PC-3 (cell line): ENCODE measurements at regions not wholly inside any gene's neighbourhood (a gene's known extent, or its start where the extent isn't known, plus 50 kb on each side); places are given as distances from the start of the nearest gene placed in this dataset.

ENCODE experiments used
- ATAC-seq: fragments of 200-7000 bp; cut with Tn5 transposase; 2 replicates; pipeline ENCODE4 v1.9.1; 2020; ENCODE audit warnings: mild to moderate bottlenecking, moderate library complexity
- BruUV-seq: library from RNA; stranded (reverse); fragments of 400-500 nt; replicated peaks from 2 replicates; lab custom pipeline; 2021; lab: Mats Ljungman, UMichigan
- CTCF ChIA-PET: fragments of 300-600 bp; sonication (Branson Sonifier 250); formaldehyde crosslinking; loops from one replicate; lab custom pipeline; 2022; ENCODE audit warnings: antibody characterized with exemption; lab: Charles Lee
- POLR2A ChIA-PET: fragments of 300-600 bp; sonication (Branson Sonifier 250); formaldehyde crosslinking; loops from one replicate; lab custom pipeline; 2022; ENCODE audit warnings: antibody characterized with exemption; ENCODE audit not compliant: unreplicated experiment; lab: Charles Lee
- DNase-seq: peaks from one replicate; pipeline ENCODE4 v3.0.0-alpha.2; 2015
- H2AFZ ChIP-seq: fragments of 300-600 bp; sonication (generic); 2 replicates; pipeline ENCODE4 v1.6.0; 2016; ENCODE audit warnings: antibody characterized with exemption, low read length
- H3F3A ChIP-seq: fragments of 300-600 bp; sonication (generic); one replicate; pipeline ENCODE4 v1.6.0; 2017; ENCODE audit warnings: antibody characterized with exemption, low read length, control low read depth, mild to moderate bottlenecking; ENCODE audit not compliant: unreplicated experiment
- H3K27ac ChIP-seq: fragments of 300-600 bp; sonication (generic); 2 replicates; pipeline ENCODE4 v1.5.1; 2016; ENCODE audit warnings: mild to moderate bottlenecking, low read length
- H3K27me3 ChIP-seq: fragments of 300-600 bp; sonication (generic); 2 replicates; pipeline ENCODE4 v1.6.1; 2016; ENCODE audit warnings: low read length, mixed read lengths
- H3K36me3 ChIP-seq: fragments of 300-600 bp; sonication (generic); 2 replicates; pipeline ENCODE4 v1.6.1; 2016; ENCODE audit warnings: low read depth, mixed run types, low read length, mixed read lengths
- H3K4me1 ChIP-seq: fragments of 300-600 bp; sonication (generic); 2 replicates; pipeline ENCODE4 v1.5.1; 2016; ENCODE audit warnings: low read length; ENCODE audit not compliant: insufficient read depth
- H3K4me2 ChIP-seq: fragments of 300-600 bp; sonication (generic); 2 replicates; pipeline ENCODE4 v1.6.0; 2016; ENCODE audit warnings: low read length
- H3K4me3 ChIP-seq: fragments of 300-600 bp; sonication (generic); 2 replicates; pipeline ENCODE4 v1.5.1; 2016; ENCODE audit warnings: mild to moderate bottlenecking, low read length, mixed read lengths
- H3K79me2 ChIP-seq: fragments of 300-600 bp; sonication (generic); 2 replicates; pipeline ENCODE4 v1.6.1; 2017; ENCODE audit warnings: low read length, mixed read lengths
- H3K9ac ChIP-seq: fragments of 300-600 bp; sonication (generic); 2 replicates; pipeline ENCODE4 v1.6.0; 2016; ENCODE audit warnings: mild to moderate bottlenecking, low read length
- H3K9me2 ChIP-seq: fragments of 300-600 bp; sonication (generic); replicated peaks from 2 replicates; pipeline ENCODE4 v1.6.1; 2016; ENCODE audit warnings: mixed run types, low read length, mixed read lengths
- H3K9me3 ChIP-seq: fragments of 300-600 bp; sonication (generic); 2 replicates; pipeline ENCODE4 v1.6.1; 2016; ENCODE audit warnings: low read length, mixed read lengths
- H4K20me1 ChIP-seq: fragments of 300-600 bp; sonication (generic); 2 replicates; pipeline ENCODE4 v1.6.1; 2016; ENCODE audit warnings: low read length, mixed read lengths
- EZH2 ChIP-seq: fragments of 300-600 bp; sonication (generic); IDR thresholded peaks from one replicate; pipeline ENCODE4 v1.6.1; 2017; ENCODE audit warnings: antibody characterized with exemption, mild to moderate bottlenecking, low read length; ENCODE audit not compliant: unreplicated experiment
- EZH2phosphoT487 ChIP-seq: fragments of 300-600 bp; sonication (generic); IDR thresholded peaks from 2 replicates; pipeline ENCODE4 v1.6.1; 2018; ENCODE audit warnings: mild to moderate bottlenecking, antibody characterized with exemption, low read length, borderline replicate concordance
- intact Hi-C: fragments of 100-400 bp; cut with micrococcal nuclease; formaldehyde crosslinking; loops from 2 replicates; pipeline ENCODE4 v1.9.0; 2023
- TF ChIP-seq, protein P1 (sequence below): fragments of 300-600 bp; sonication (generic); conservative IDR thresholded peaks from 2 replicates; pipeline ENCODE4 v1.5.1; 2017; ENCODE audit warnings: antibody characterized with exemption, low read depth, mild to moderate bottlenecking, low read length

DNA sequence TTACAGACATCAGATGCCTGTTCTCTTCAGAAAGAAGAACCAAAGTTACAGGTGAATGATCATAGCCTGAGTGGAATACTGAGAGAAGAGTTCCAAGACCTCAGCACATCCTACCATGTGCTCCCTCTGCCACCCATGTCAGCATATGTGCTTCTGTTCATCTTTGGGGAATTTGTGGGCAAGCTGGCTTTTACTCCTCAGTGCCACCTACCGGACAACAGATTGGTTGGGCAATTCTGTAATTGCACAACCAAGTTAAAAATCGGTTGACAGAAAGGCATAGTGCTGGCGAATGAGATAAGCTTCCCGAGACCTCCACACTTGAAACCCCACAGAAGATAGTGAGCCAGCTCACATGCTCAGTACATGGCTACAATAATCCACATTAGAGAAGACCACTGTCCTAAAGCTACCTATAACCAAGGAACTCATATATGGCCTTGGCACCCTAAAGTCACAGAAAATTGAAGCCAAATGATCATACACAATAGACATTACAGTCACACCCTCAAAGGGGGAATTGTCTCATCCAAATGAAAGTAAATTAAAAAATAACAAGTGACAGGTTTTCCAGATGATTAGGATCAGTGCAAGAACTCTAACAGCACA is 1238.0 kb upstream of the NUDT12 start:
- intact Hi-C loops = loop anchor here (5.0 kb wide), 1 partner anchor 453 kb away; no protein-coding TSS in a partner anchor

DNA sequence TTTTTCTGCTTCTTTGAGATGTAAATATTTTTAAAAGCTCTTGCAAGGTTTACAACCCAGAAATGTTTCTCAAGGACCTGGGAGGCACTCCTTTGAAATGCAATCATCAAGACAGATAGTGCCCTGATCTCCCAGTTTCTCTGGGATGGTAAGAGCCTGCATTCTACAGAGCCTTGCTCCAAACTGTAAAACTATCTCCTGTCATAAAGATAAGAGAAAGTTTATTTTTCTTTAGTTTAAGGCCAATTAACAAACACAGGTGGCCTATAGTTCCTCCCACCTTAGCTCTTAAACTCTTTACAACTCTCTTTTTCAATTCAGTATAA is 1231.1 kb upstream of the NUDT12 start:
- Histone ChIP-seq H3K9ac (no peak overlapping the region), H3K36me3 (no peaks in the 10 kb centered on the region), H3K4me3 (no peak overlapping the region), H3K27me3 (no peaks in the 10 kb centered on the region), H3K4me2 (no peak overlapping the region), H3K9me2 (no peaks in the 10 kb centered on the region), H3F3A (no peaks in the 10 kb centered on the region), H3K27ac (no peak overlapping the region), H3K9me3 (no peaks in the 10 kb centered on the region), H3K4me1 (peaks cover 15% of the 10 kb centered on the region; the same call in 1 of the 2 replicates), H4K20me1 (no peaks in the 10 kb centered on the region), H2AFZ (no peak overlapping the region), H3K79me2 (no peaks in the 10 kb centered on the region)
- ATAC-seq = peak; percentile 79
- CTCF ChIA-PET = no interaction called here
- no TSS peak for BruUV-seq
- no peak for TF ChIP-seq EZH2phosphoT487
- no peak for TF ChIP-seq EZH2
- TF ChIP-seq, protein P1, sequence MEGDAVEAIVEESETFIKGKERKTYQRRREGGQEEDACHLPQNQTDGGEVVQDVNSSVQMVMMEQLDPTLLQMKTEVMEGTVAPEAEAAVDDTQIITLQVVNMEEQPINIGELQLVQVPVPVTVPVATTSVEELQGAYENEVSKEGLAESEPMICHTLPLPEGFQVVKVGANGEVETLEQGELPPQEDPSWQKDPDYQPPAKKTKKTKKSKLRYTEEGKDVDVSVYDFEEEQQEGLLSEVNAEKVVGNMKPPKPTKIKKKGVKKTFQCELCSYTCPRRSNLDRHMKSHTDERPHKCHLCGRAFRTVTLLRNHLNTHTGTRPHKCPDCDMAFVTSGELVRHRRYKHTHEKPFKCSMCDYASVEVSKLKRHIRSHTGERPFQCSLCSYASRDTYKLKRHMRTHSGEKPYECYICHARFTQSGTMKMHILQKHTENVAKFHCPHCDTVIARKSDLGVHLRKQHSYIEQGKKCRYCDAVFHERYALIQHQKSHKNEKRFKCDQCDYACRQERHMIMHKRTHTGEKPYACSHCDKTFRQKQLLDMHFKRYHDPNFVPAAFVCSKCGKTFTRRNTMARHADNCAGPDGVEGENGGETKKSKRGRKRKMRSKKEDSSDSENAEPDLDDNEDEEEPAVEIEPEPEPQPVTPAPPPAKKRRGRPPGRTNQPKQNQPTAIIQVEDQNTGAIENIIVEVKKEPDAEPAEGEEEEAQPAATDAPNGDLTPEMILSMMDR = no peak
- POLR2A ChIA-PET = no interaction called here
- intact Hi-C loops = loop anchor here (5.0 kb wide), 1 partner anchor 119 kb away; no protein-coding TSS in a partner anchor
- no peak for DNase-seq

More for the DNA sequence above, 1238.0 kb upstream of the NUDT12 start:
- H3K4me3 ChIP-seq = no peak overlapping the region
- ChIA-PET POLR2A (no interaction called here), CTCF (no interaction called here)
- no peaks in the 10 kb centered on the region for H3K27me3 ChIP-seq
- no TSS peak for BruUV-seq
- H3K4me1 ChIP-seq = 0 out of 2 replicates have a peak, but pooled peaks cover 5% of the 10 kb centered on the region
- no peaks in the 10 kb centered on the region for H3K9me2 ChIP-seq
- 0 out of 2 replicates have a peak overlapping the region, but pooled peaks have one; percentile 10 for H2AFZ ChIP-seq
- no peak overlapping the region for H3K27ac ChIP-seq
- no peaks in the 10 kb centered on the region for H4K20me1 ChIP-seq
- no peaks in the 10 kb centered on the region for H3K9me3 ChIP-seq
- no peaks in the 10 kb centered on the region for H3K36me3 ChIP-seq
- H3K79me2 ChIP-seq = no peaks in the 10 kb centered on the region
- H3K9ac ChIP-seq = no peak overlapping the region
- no peak overlapping the region for H3K4me2 ChIP-seq
- H3F3A ChIP-seq = no peaks in the 10 kb centered on the region
- DNase-seq (peak; percentile 67), ATAC-seq (no peak)
- TF ChIP-seq, protein P1 = peak; percentile 88
- TF ChIP-seq EZH2phosphoT487 = no peak

DNA sequence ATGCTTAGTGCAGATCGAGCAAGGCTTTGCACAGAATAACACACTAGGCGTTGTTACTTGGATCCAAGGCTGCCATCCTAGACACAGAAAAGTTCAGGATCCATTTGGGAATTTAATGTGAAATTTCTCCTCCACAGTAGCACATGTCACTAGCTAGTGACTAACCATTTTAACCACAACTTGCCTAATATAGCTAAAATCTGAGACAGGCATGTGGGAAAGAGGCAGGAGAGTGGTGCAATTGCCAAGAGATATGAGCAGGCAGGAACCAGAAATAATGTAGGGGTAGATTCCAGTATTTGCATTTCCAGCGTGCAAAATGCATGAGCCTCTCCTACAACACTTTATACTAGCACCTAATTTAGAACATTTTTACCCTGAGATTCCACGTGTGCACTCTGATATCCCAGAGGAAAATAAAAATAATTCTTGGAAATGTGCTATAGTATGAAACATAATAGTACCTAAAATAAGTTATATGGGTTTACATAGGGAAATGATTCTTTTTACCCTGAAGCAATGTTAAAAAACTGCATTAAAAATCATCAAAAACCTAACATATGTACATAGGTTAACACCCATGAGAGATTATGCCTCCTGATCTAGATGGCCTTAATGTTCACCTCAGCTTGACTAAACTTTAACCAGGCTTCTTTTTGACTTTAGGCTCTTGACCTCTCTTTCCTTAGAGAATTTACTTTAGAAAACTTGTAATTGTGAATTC is 1230.6 kb upstream of the NUDT12 start:
- BruUV-seq = no TSS peak
- Histone ChIP-seq H3K27ac (no peak overlapping the region), H3K4me2 (0 out of 2 replicates have a peak overlapping the region, but pooled peaks have one; percentile 6), H3F3A (no peaks in the 10 kb centered on the region), H3K9ac (no peak overlapping the region), H3K9me2 (no peaks in the 10 kb centered on the region), H3K79me2 (no peaks in the 10 kb centered on the region), H3K9me3 (no peaks in the 10 kb centered on the region), H2AFZ (0 out of 2 replicates have a peak overlapping the region, but pooled peaks have one; percentile 6), H4K20me1 (no peaks in the 10 kb centered on the region), H3K4me1 (peaks cover 12% of the 10 kb centered on the region; the same call in 1 of the 2 replicates), H3K4me3 (no peak overlapping the region), H3K27me3 (no peaks in the 10 kb centered on the region), H3K36me3 (no peaks in the 10 kb centered on the region)
- ATAC-seq (peak; percentile 48), DNase-seq (peak; percentile 59)
- CTCF ChIA-PET = no interaction called here
- intact Hi-C loops = loop anchor here (5.0 kb wide), 1 partner anchor 119 kb away; no protein-coding TSS in a partner anchor
- POLR2A ChIA-PET = no interaction called here
- TF ChIP-seq EZH2 = no peak
- no peak for TF ChIP-seq EZH2phosphoT487
- TF ChIP-seq, protein P1 = no peak
